ENCODE measurements at regions not wholly inside any gene's neighbourhood (a gene's known extent, or its start where the extent isn't known, plus 50 kb on each side); places are given as distances from the start of the nearest gene placed in this dataset.

DNA sequence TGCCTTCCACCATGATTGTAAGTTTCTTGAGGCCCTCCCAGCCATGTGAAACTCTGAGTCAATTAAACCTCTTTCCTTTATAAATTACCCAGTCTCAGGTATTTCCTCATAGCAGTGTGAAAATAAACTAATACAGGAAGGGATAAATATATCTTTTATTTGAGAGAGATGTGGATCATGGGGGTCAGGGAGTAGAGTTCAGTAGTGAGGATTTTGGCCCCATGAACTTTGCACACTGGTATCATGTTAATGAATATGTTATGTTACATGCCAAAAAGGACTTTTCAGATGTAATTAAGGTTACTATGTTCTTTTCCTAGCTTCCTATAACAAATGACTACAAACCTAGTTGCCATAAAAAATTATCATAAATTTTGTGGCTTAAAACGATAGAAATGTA lies 1393.7 kb downstream of the DSC3 start:
- H3K36me3 Mint-ChIP-seq (ENCODE audit: insufficient read depth in 1 of 3, low read depth in 3 of 3): no peaks in the 10 kb centered on the region
- Histone ChIP-seq H3K56ac (ENCODE audit: insufficient read length, low read depth, low read length) (no peak overlapping the region), H2BK15ac (ENCODE audit: low read depth, low read length) (no peak overlapping the region), H4K20me1 (ENCODE audit: control insufficient read depth, insufficient read depth, insufficient read length) (no peaks in the 10 kb centered on the region), H3K14ac (ENCODE audit: insufficient read depth, low read length) (no peak overlapping the region), H3K9me3 (ENCODE audit: control insufficient read depth, low read depth, low read length) (no peaks in the 10 kb centered on the region), H3K23ac (ENCODE audit: insufficient read length, low read depth, low read length) (no peak overlapping the region), H2BK5ac (ENCODE audit: insufficient read length, low read length) (no peak overlapping the region), H2BK120ac (ENCODE audit: low read depth, low read length, poor library complexity, severe bottlenecking) (no peak overlapping the region), H3K27ac (ENCODE audit: insufficient read length, low read depth, low read length) (no peak overlapping the region), H4K8ac (replicated peaks; ENCODE audit: insufficient read length, low read depth, low read length) (no peak overlapping the region), H4K91ac (ENCODE audit: insufficient read length, low read depth, low read length) (no peak overlapping the region), H3K79me1 (ENCODE audit: insufficient read depth, low read depth, low read length, poor library complexity, severe bottlenecking) (no peaks in the 10 kb centered on the region), H3K9ac (ENCODE audit: extremely low read depth, insufficient read length, low read length) (no peak overlapping the region), H2AFZ (ENCODE audit: low read length) (no peak overlapping the region), H3K79me2 (ENCODE audit: insufficient read depth, low read length) (no peaks in the 10 kb centered on the region), H4K5ac (ENCODE audit: insufficient read length, low read depth, low read length) (no peak overlapping the region), H2BK12ac (ENCODE audit: insufficient read length, low read depth, low read length) (no peak overlapping the region), H3K4me1 (ENCODE audit: insufficient read depth, low read length) (no peaks in the 10 kb centered on the region), H3T11ph (ENCODE audit: low read length) (no peak overlapping the region), H3K4me2 (ENCODE audit: insufficient read depth, insufficient read length, low read length) (no peak overlapping the region), H2AK5ac (ENCODE audit: insufficient read length, low read length) (no peak overlapping the region), H3K4ac (ENCODE audit: low read depth, low read length) (no peak overlapping the region), H2BK20ac (ENCODE audit: low read depth, low read length, poor library complexity, severe bottlenecking) (no peak overlapping the region), H3K27me3 (ENCODE audit: insufficient read depth, low read length) (no peaks in the 10 kb centered on the region), H3K23me2 (ENCODE audit: insufficient read length, low read depth, low read length, poor library complexity, severe bottlenecking) (no peaks in the 10 kb centered on the region), H3K18ac (ENCODE audit: insufficient read length, low read depth, low read length) (no peak overlapping the region)
- no peak for DNase-seq
- no peaks in the 10 kb centered on the region for H3K27me3 Mint-ChIP-seq (ENCODE audit: low read depth)
- no peaks in the 10 kb centered on the region for H3K9me3 Mint-ChIP-seq
- no peak overlapping the region for H3K27ac Mint-ChIP-seq
- peaks cover 5 to 7% of the 10 kb centered on the region in 2 experiments; a peak in 3 of 4 replicates for H3K4me1 Mint-ChIP-seq
- H3K4me3 Mint-ChIP-seq: no peak overlapping the region
- WGBS (ENCODE audit: extremely low coverage, insufficient read length, low lambda C conversion rate): no CpG with 5 or more reads among the region's 1 CpG
- TF ChIP-seq, protein P1, sequence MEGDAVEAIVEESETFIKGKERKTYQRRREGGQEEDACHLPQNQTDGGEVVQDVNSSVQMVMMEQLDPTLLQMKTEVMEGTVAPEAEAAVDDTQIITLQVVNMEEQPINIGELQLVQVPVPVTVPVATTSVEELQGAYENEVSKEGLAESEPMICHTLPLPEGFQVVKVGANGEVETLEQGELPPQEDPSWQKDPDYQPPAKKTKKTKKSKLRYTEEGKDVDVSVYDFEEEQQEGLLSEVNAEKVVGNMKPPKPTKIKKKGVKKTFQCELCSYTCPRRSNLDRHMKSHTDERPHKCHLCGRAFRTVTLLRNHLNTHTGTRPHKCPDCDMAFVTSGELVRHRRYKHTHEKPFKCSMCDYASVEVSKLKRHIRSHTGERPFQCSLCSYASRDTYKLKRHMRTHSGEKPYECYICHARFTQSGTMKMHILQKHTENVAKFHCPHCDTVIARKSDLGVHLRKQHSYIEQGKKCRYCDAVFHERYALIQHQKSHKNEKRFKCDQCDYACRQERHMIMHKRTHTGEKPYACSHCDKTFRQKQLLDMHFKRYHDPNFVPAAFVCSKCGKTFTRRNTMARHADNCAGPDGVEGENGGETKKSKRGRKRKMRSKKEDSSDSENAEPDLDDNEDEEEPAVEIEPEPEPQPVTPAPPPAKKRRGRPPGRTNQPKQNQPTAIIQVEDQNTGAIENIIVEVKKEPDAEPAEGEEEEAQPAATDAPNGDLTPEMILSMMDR (conservative IDR thresholded peaks at IDR 0.05): no peak
